T follicular helper cell (primary cell): ENCODE measurements at regions not wholly inside any gene's neighbourhood (a gene's known extent, or its start where the extent isn't known, plus 50 kb on each side); places are given as distances from the start of the nearest gene placed in this dataset.

ENCODE experiments used
- DNase-seq: peaks from one replicate; pipeline ENCODE4 v3.0.0-alpha.2; 2020; ENCODE audit warnings: low read depth

DNA sequence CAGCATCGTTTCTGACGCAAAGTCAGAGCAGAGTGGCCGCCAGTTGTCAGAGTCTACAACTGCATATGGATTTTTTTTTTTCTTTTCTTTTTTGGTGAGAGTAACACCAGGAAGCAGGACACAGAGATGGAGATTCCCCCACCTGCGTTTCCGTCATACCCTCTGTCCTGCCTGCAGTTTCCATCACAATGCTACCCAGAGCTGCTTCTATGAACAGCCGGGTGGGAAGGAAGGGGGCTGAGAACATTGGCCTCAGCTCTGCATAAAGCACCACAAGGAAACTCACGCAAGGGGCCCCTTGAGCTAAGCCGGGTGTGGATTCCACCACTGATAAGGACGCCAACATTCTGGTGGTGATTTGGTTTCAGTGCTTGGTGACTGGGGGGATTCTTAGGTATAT, 183.5 kb upstream of the AFDN start:
- DNase-seq = no peak

DNA sequence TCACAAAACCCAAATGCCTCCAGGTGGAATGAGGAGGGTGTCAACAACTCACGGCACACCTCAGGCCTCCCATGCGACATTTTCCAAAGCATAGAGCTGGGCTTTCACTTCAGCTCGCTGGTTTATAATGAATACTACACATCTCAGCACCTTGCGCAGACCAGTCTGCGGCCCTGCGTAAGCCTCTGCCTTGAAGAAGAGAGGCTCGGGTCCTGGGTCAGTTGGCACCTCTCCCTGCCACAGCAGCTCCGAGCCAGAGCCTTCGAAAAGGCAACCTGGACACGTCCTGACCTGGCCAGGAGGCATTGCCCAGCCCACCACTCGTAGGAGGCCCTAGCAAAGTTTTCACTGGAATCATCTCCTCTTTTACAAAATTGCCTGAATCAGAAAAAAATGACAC, 183.0 kb upstream of the AFDN start:
- no peak for DNase-seq

DNA sequence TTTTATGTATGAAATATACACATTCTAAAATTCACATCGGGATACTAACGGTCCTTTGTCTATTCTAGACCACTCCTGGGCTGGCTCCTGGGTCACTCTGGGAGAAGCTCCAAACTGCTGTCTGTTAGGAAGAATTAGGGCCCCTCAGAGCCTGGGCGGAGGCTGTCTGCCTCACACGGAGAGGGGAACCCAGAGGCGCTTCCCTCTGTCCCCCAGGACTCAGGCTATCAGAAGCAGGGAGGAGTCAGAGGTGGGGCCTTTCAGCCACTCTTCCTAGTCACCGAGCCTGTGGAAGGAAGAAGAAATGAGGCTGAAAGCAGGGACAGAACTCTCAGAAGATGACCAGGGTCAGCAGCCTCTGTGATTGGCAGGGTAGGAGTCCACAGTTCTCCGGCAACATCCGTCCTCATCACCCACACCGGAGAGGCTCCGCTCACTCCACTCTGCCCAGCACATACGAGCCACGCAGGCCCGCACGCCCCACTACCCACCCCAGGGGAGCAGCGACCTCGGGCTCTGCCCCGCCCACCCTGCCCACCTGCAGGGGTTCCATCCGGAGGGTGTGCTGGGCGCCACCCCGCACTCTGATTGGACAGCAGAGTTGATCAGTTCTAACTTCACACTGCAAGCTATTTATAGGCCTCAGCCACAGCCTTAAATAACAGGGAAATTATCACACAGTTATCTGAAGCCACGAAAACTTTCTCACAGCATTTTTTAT, 182.1 kb upstream of the AFDN start:
- DNase-seq = no peak

DNA sequence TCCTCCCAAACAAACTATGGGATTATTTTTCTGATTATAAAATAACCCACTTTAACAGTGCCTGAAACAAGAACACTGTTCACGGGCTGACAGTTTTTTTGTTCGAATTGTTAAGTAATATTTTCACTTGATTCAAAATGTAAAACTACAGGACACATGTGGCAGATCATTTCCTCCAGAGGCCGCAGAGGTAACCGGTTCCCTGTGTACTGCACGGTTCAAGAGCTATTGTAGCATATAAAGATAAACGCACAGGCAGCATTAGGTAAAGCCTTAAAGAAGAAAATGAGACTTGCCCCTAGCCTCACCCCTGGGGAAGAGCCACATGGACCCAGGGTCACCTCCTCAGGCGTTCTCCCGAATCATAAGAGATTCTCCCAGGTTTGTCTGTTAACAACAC, 181.3 kb upstream of the AFDN start:
- DNase-seq = no peak

DNA sequence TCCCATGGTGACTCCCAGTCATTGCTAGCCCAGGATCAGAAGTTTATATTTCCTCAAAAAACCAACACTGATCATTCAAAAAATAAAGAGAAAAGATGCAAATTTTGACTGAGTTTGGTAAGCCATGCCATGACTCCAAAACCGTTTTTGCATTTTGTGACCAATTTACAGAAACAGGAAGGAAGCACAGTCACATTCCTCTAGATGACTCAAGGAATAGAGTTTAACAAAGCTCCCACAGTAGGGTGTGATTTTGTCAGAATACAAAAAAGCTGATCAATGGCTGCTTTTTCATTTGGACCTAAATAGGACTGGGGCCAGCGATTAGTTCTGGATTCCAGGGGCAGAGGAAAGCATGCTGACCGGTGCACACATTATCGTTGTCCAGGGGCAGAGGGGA, 179.4 kb upstream of the AFDN start:
- no peak for DNase-seq

DNA sequence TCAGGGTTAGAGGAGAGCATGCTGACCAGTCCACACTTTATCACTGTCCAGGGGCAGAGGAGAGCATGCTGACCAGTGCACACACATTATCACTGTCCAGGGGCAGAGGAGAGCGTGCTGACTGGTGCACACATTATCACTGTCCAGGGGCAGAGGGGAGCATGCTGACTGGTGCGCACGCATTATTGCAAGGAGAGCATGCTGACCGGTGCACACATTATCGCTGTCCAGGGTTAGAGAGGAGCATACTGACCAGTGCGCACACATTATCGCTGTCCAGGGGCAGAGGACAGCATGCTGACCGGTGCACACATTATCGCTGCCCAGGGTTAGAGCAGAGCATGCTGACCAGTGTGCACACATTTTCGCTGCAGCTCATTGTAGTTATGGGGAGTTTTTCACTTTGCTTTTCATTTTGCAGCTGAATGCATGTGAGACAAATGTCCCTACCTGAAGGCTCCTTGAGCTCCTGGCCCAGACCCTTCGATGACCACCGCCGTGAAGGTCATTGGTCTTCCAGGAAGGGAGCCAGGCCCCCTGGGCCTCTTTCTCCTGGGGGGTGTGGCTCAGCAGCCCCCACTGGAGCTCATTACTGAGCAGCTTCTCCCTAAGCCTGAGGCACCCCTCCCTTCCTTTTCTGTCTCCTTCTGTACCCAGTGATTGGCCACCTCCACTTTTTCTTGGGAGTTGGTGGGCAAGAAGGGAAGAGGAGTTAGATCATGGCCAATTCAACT, 178.8 kb upstream of the AFDN start:
- DNase-seq = no peak

DNA sequence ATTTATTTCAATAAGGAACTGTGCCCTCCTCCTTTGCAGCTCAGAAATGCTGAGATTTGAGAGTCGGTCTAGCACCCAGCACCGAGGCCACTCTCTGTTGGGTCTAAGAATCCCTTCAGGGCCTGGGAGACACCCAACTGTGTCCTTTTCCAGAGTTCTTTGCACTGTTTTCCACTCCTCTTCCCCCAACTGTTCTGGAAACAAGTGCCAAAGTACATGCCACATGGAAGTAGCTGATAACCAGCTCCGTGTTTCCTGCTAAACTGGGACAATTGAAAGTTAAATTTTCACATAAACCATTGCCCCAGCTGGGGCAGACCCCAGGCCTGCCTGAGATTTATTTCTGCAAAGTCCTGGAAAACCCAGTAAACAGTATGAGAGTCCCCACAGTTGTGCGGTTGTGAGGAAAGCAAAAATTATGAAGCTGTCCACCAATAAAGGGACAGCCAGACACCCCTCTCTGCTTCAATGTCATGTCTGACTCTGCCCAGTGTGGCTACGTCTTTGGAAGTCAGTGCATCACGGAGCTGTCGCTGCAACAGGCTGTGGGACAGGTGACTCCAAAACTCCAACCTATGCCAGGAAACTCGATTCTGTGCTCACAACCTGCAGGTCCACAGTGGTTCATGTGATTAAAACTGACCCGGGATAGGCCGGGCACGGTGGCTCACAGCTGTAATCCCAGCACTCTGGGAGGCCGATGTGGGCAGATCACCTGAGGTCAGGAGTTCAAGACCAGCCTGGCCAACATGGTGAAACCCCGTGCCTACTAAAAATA, 178.0 kb upstream of the AFDN start:
- no peak for DNase-seq

DNA sequence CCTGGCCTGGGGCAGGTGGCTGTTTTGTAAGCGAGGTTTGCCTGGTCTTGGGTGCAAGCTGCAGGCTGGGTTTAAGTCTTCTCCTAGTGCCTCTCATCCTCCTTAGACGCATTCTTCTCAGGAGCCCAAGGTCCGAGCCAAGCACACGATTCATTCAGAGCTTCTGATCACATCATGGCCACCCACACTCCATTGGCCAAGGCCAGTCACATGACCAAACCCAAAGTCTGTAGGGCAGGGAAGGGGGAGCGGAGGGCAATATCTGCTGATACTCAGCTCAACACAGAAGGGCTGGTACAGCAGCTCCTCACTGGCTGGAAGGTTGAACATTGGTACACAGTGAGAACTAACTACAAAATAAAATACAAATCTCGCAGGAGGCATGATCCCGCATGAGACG, 177.2 kb upstream of the AFDN start:
- no peak for DNase-seq

DNA sequence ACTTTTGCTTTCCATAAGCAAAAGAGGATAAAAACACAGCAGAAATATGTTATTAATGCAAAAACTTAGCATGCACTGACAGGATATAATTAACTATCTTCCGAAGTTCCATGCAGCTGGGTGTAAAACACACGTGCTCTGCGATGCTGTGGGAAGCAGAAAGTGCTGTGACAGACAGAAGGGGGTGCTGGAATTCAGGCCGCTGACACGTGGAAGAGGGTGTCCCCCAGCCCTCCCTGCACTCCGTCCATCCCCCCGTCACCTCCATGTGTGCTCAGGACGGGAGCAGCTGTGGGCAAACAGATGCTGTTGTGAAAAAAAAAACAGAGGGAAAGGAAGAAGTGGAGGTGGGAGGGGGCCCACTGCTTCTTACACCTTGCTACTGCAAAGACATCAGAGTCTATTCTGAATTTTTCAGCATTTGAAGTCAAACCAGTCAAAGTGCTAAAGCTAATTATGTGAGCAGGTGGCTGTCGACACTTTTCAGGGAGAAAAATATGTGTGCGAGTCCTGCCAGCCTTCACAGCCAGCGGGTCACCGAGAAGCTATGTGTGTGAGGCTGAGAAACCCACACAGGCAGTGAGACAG, 175.9 kb upstream of the AFDN start:
- DNase-seq = no peak

DNA sequence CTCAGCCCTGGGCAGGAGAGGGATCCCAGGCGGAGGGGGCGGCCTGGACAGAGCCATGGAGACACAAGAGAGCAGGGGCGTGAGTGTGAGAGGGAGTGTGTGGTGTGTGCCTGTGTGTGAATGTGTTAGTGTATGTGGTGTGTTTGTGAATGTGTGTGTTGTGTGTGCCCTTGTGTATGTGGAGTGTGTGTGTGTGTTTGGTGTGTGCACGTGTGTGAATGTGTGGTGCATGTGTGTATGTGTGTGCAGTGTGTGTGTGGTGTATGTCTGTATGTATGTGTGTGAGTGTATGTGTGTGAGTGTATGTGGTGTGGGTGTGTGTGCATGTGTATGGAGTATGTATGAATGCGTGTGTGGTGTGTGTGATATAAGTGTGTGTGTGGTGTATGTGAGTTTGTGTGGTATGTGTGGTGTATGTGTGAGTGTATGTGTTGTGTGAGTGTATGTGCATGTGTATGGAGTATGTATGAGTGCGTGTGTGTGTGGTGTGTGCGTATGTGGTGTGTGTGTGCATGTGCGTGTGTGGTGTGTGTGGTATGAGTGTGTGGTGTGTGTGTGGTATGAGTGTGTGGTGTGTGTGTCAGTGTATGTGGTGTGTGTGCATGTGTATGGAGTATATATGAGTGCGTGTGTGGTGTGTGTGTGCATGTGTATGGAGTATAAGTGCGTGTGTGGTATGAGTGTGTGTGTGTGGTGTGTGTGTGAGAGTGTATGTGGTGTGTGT, 175.2 kb upstream of the AFDN start:
- no peak for DNase-seq

DNA sequence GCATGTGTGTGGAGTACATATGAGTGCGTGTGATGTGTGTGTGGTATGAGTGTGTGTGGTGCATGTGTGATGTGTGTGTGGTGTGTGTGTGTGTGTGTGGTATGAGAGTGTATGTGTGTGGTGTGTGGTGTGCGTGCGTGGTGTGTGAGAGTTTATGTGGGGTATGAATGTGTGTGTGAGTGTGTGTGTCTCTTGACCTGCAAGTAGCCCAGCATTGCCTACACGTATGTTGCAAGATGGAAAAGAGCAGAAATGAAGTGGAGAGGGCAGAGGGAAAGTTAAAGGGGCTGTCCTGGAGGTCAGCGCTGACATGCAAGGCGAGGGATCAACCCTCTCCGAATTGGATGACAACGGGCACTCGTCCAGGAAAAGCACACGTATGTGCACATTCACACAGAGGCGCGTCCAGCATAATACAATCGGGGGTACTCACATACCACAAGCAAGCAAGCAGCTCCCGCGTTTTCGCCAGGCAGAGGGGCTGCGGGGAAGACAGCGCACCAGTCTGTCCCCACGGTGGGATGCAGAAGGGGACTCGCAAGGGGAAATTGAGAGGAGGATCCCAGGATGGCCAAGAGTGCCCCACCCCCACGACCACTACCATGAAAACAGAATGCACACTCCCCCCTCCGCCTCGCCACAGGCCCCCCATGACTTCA, 174.5 kb upstream of the AFDN start:
- no peak for DNase-seq

DNA sequence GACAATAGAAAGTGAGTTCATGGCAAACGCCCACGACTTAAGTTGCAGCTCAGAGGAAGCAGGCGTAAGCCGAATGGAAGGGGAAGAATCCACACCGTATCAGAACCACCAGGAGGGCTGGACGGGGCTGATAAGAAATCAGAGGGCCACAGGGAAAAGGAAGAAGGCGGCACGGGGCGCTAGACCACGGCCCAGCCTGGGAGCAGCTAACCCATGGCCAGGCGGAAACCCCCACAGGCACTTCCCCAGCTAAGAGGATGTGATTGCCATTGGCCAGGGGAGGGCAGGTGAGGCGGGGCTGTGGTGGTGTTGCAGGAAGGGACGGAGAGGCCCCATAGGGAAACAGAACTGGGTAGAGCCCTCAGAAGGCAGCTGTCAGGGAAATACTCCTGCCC, 174.0 kb upstream of the AFDN start:
- no peak for DNase-seq

DNA sequence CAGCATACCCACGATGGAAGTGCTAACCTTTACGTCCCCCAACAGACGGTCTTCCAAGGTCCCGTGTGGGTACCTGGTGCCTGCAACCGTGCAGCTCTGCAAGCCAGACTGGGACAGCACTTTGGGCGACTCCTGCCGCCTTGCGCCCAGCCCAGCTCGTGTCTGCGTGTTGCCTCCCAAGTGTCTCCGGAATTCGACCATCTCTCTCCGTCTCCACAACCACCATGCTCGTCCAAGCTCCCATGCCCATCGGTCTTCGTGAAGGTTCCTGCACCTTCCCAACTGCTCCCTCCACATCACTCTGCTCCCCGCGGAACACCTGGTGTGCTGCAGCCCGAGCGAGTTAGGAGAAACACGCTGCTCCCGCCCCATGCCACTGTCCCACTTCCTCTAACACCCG, 173.2 kb upstream of the AFDN start:
- no peak for DNase-seq

DNA sequence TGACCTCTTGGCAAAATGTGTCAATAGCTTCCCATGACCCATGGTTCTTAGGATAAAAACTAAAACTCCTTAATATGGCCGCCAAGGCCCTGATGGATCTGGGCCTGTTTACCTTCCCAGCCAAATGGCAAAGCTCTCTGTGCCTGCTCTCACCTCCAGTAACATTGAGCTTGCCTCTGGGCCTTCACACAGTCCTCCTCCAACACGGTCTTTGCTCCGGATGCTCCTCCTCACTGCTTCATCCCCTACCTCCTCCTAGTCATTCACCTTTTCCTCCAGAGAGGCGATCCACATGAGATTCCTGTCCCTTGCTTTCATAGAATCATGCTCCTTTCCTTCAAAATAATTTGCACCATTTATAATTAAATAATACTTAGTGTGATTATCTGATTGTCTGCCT, 172.3 kb upstream of the AFDN start:
- no peak for DNase-seq

DNA sequence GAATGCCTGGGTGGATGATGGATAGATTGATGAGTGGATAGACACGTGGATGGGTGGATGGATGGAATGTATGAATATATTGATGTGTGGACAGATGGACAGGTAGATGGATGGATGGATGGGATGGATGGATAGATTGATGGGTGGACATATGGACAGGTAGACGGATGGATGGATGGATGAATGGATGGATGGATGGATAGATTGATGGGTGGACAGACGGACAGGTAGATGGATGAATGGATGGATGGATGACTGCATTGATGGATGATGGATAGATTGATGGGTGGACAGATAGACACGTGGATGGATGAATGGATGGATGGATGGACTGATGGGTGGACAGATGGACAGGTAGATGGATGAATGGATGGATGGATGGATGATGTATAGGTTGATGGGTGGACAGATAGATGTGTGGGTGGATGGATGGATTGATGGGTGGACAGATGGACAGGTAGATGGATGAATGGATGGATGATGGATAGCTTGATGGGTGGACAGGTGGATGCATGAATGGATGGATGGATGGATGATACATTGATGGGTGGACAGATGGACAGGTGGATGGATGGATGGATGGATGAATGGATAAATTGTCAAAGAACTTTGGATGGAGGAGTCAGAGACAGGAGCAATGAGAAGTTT, 171.4 kb upstream of the AFDN start:
- DNase-seq = no peak

DNA sequence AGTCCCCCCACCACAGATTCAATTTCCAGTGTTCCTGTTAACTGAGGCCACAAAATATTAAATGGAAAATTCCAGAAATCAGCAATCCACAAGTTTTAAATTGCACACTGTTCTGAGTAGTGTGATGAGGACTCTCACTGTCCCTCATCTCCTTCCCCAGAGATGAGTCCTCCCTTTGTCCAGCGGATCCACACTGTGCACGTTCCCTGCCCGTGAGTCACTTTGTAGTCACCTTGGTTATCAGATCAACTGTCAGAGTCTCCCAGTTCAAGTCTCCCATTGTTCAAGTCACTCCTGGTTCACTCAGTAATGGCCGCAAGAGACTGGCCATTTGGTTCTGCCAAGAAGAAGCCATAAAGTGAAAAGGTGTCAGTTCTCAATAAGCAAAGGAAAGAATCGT, 168.6 kb upstream of the AFDN start:
- no peak for DNase-seq

DNA sequence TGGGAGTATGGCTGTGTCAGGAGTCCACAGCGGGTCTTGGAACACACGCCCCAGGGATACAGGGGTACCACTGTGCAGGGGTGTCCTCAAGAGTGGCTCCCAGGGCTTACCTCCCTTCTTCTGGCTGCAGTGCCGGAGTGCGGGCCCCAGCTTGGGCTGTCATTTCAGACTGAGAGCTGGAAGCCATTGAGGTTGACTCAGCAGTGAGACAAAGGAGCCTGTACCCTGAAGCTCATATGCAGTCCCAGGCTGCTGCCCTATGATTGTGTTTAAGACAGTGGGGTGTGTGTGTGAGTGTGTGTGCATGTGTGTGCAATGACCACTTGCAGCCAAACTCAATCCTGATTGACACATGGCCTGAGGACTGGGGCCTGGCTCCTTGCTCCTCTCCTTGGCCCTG, 167.7 kb upstream of the AFDN start:
- DNase-seq = no peak

DNA sequence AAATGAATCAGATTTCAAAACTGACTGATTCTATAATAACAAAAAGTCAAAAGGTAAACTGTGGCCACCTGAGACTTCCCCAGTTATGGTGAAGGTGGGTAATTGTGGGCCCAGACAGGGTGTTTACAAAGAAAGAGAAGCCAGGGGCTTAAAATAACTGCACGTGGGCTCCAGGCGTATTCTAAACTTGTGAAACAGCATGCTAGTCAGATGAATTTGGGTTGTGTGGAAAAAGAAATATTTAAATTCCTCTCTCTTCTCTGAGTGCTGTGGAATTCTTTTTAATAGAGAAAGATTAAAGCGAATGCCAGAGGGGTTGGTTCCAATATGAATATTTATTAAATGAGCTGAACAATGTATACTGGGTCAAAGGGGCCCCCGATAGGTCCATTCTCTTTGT, 166.3 kb upstream of the AFDN start:
- no peak for DNase-seq

DNA sequence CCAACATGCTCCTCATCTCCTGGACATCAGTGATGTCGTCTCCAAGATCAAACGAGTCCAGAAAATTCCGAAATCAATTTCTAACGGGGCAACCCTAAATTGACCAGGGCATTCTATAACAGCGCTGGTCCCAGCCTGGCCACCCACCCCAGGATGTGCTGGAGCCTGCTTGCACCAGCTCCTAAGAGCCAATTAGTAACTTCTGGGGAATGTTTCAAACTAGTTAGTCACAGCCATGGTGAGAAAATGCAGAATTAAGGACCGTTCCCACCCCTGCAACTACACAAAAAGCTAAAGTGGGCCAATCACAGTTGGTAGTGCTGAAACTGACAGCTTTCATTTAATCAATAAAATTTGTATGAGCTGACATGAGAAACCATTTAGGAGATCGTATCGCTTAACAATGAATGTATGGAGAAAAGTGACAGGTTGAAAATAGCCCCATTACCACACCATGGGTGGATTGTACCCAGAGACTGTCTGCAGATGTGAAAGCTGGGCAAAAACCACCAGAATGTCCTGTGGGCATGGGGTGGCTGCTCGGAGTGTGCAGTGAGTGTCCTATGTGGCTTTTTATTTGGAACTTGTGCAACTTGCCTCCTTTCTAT, 165.7 kb upstream of the AFDN start:
- DNase-seq = no peak

DNA sequence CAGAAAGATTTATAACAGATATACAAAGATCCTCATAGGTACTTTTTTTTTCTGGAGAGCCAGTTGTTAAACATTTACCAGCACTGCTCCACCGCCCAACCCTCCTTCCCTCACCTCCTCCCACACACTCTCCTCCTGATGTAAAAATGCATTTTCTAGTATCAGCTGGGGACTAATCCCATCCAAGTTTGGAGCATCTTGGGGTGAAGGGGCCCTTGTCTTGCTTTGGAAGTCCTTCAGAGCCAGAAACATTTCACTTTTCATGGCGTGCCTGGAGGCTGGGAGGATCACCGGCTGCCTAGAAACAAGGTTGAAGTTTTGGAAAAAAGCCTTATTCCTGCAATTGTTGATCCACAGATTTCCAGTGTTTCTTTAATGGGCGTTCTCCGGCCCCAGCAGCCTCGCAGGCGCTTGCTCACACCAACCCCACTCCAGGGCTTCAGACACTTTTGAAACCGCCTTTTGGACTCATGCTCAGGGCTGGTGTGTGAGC, 165.1 kb upstream of the AFDN start:
- no peak for DNase-seq
